GM12865 (cell line): ENCODE measurements at regions not wholly inside any gene's neighbourhood (a gene's known extent, or its start where the extent isn't known, plus 50 kb on each side); places are given as distances from the start of the nearest gene placed in this dataset.

Experiments used
- DNase-seq: peaks from one replicate; pipeline ENCODE4 v3.0.0; 2010; ENCODE audit warnings: low read depth
- H3K4me3 ChIP-seq: 2 replicates; pipeline ENCODE4 v1.5.1; 2011; ENCODE audit warnings: mild to moderate bottlenecking, low read depth, low read length, control low read depth
- CTCF ChIP-seq: IDR thresholded peaks from 2 replicates; pipeline ENCODE4 v1.5.1; 2011; ENCODE audit warnings: low read length, control low read depth, low read depth, inconsistent platforms; ENCODE audit not compliant: insufficient read depth; ENCODE audit errors: missing control alignments

- no peak overlapping the region for H3K4me3 ChIP-seq
- TF ChIP-seq CTCF = no peak
- no peak for DNase-seq
Observed at GRCh38 chr2:136404176-136404575, 286.2 kb upstream of the CXCR4 start.

- no peak for DNase-seq
- TF ChIP-seq CTCF = no peak
- no peak overlapping the region for H3K4me3 ChIP-seq
Observed at GRCh38 chr2:136402281-136402680, 284.3 kb upstream of the CXCR4 start.

GRCh38 chr2:136399667-136400289 is 281.8 kb upstream of the CXCR4 start:
- TF ChIP-seq CTCF = no peak
- no peak overlapping the region for H3K4me3 ChIP-seq
- no peak for DNase-seq

- no peak for DNase-seq
- TF ChIP-seq CTCF = no peak
- no peak overlapping the region for H3K4me3 ChIP-seq
Observed at GRCh38 chr2:136395582-136395981, 277.6 kb upstream of the CXCR4 start.

- no peak for TF ChIP-seq CTCF
- peak; percentile 41 for DNase-seq
- H3K4me3 ChIP-seq = no peak overlapping the region
Observed at GRCh38 chr2:136394136-136395060, 276.4 kb upstream of the CXCR4 start.

GRCh38 chr2:136393514-136393913 is 275.6 kb upstream of the CXCR4 start:
- H3K4me3 ChIP-seq = no peak overlapping the region
- TF ChIP-seq CTCF = no peak
- no peak for DNase-seq
